HFFc6 (cell line): ENCODE measurements at regions not wholly inside any gene's neighbourhood (a gene's known extent, or its start where the extent isn't known, plus 50 kb on each side); places are given as distances from the start of the nearest gene placed in this dataset.

Source experiments
- DNase-seq: peaks from one replicate; pipeline ENCODE4 v3.0.0-alpha.2; 2018
- H3K27ac Mint-ChIP-seq: 2 replicates; pipeline ENCODE4 v1.8.0; 2020; ENCODE audit warnings: mild to moderate bottlenecking, mixed read lengths
- H3K27me3 Mint-ChIP-seq: 2 replicates; pipeline ENCODE4 v1.8.0; 2021; ENCODE audit warnings: mild to moderate bottlenecking, moderate library complexity, mixed read lengths; ENCODE audit not compliant: insufficient read depth
- H3K36me3 Mint-ChIP-seq: 2 replicates; pipeline ENCODE4 v1.8.0; 2021; ENCODE audit warnings: low read depth, mixed read lengths
- H3K4me1 Mint-ChIP-seq: 2 replicates; pipeline ENCODE4 v1.8.0; 2020; ENCODE audit warnings: low read depth, mixed read lengths
- H3K4me3 Mint-ChIP-seq: 2 replicates; pipeline ENCODE4 v1.8.0; 2020; ENCODE audit warnings: mild to moderate bottlenecking, moderate library complexity, mixed read lengths
- H3K9me3 Mint-ChIP-seq: 2 replicates; pipeline ENCODE4 v1.8.0; 2020; ENCODE audit warnings: mild to moderate bottlenecking, mixed read lengths
- TF ChIP-seq, protein P1 (sequence below): fragments of 200-600 bp; sonication (generic); IDR thresholded peaks from 2 replicates; pipeline ENCODE4 v1.5.0; 2021; ENCODE audit warnings: antibody characterized with exemption, mild to moderate bottlenecking

DNA sequence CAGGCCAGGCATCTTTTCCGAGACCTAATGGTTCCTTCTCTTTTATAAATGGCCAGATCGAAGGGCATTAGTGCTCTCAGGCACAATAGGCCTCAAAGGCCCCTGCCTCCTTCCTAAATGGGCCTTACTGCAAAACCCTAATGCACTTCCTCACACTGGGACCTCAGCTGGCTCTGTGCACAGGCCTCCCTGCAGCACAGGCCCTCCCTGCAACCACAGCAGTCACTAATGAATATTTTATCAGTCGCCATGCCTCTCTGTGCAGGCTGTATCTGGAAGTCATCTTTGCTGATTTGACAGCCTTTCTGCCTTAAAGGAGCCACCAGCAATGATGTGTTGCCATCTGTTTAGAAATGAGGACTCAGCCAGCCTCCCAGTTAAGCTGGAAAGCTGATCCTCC lies 54.9 kb upstream of the SDK1 start:
- no peak overlapping the region for H3K27ac Mint-ChIP-seq
- peaks cover 59% of the 10 kb centered on the region for H3K9me3 Mint-ChIP-seq
- no peak for DNase-seq
- no peaks in the 10 kb centered on the region; the same call in 1 of the 2 replicates for H3K27me3 Mint-ChIP-seq
- TF ChIP-seq, protein P1, sequence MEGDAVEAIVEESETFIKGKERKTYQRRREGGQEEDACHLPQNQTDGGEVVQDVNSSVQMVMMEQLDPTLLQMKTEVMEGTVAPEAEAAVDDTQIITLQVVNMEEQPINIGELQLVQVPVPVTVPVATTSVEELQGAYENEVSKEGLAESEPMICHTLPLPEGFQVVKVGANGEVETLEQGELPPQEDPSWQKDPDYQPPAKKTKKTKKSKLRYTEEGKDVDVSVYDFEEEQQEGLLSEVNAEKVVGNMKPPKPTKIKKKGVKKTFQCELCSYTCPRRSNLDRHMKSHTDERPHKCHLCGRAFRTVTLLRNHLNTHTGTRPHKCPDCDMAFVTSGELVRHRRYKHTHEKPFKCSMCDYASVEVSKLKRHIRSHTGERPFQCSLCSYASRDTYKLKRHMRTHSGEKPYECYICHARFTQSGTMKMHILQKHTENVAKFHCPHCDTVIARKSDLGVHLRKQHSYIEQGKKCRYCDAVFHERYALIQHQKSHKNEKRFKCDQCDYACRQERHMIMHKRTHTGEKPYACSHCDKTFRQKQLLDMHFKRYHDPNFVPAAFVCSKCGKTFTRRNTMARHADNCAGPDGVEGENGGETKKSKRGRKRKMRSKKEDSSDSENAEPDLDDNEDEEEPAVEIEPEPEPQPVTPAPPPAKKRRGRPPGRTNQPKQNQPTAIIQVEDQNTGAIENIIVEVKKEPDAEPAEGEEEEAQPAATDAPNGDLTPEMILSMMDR: no peak
- H3K4me1 Mint-ChIP-seq: 0 out of 2 replicates have a peak, but pooled peaks cover 4% of the 10 kb centered on the region
- peaks cover 10% of the 10 kb centered on the region for H3K36me3 Mint-ChIP-seq
- H3K4me3 Mint-ChIP-seq: no peak overlapping the region

GRCh38 chr7:3246651-3247050 lies 54.4 kb upstream of the SDK1 start:
- TF ChIP-seq, protein P1: no peak
- H3K27ac Mint-ChIP-seq: no peak overlapping the region
- H3K9me3 Mint-ChIP-seq: peaks cover 55% of the 10 kb centered on the region
- peaks cover 9% of the 10 kb centered on the region for H3K36me3 Mint-ChIP-seq
- no peaks in the 10 kb centered on the region; the same call in 1 of the 2 replicates for H3K27me3 Mint-ChIP-seq
- no peak for DNase-seq
- 0 out of 2 replicates have a peak, but pooled peaks cover 4% of the 10 kb centered on the region for H3K4me1 Mint-ChIP-seq
- H3K4me3 Mint-ChIP-seq: no peak overlapping the region

GRCh38 chr7:3250725-3251124 lies 50.3 kb upstream of the SDK1 start:
- DNase-seq: no peak
- Mint-ChIP-seq H3K9me3 (peaks cover 36% of the 10 kb centered on the region), H3K4me3 (no peak overlapping the region), H3K4me1 (no peaks in the 10 kb centered on the region), H3K27ac (no peak overlapping the region), H3K27me3 (no peaks in the 10 kb centered on the region; the same call in 1 of the 2 replicates), H3K36me3 (peaks cover 9% of the 10 kb centered on the region)
- TF ChIP-seq, protein P1: no peak
